Germinal center (tissue), 1 donor: ENCODE measurements at regions not wholly inside any gene's neighbourhood (a gene's known extent, or its start where the extent isn't known, plus 50 kb on each side); places are given as distances from the start of the nearest gene placed in this dataset.

Source experiments
- DNase-seq: peaks from one replicate; pipeline ENCODE4 v3.0.0; 2012; ENCODE audit warnings: mixed read lengths, low spot score

DNA sequence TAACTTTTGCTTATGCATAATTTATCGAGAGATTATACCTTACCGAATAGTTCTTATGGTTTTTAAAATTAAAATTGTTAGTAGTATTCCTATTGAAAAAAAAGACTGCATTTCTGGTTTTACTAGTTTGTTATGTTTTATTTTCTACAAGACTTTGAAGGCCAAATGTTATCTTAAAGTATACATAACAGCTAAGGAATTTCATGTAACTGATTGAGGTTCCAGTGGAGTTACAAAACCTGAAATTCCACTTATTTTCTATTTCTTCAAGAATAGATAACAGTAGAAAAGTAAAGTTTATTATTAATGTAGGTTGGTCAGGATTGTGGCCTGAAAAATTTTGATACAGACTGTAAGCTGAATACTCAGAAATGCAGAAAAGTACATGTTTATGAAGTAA is 1216.0 kb upstream of the PCDH20 start:
- DNase-seq = no peak

DNA sequence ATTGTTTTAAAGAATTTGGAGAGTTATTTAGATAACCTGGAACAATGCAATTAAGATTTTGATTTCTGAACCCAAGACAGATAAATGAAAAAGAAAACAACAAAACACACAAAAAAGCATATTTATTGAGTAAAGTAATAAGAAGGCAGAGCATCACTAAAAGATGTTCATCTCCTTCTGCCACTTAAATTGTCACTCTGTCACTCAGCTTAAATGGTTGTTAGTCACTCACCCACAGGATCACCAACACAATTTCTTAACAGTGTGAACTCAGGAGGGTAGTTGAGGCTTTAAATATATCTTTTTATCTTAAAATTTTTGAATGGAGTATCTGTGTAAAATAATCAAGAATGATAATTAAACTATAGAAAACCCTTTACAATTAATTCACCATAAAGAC is 1215.5 kb upstream of the PCDH20 start:
- no peak for DNase-seq

DNA sequence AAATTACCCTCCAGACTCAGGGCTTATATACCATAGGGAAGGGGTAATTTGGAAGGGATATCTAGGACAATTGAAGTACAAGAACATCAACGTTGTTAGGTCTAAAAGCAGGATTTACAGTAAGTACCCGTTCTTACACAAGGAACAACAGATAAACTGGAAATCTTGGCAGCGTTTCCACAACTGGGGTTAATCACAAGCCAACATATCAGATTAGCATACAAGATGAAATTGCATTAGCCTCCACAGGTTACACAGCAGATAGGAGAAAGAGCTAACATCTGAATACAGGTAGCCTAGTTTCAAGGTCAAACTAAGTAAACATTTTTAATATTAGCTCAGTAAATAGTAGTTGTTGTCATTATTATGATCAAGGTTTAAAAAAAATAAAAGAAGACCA is 1214.0 kb upstream of the PCDH20 start:
- DNase-seq = no peak

DNA sequence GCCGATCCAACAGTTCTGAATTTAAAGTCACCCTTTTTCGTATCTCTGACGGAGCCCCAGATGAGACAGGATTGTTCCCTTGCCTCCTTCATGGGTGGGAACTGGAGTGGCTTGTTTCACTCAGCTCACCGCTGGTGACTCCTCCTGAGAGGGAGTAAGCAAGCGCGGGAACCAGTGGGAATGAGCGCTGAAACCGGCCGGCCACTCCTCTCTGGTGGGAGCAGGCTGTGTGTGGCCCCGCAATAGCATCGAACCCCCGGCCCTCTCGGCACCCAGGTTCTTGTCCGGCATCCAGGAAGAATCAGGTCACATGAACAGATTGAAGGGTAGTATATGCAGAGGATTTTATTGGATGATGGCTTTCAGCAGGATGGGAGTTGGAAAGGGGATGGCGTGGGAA is 1211.6 kb upstream of the PCDH20 start:
- DNase-seq = no peak

- DNase-seq = no peak
These were observed 1211.1 kb upstream of the PCDH20 start for GRCh38 chr13:62626771-62627170.

DNA sequence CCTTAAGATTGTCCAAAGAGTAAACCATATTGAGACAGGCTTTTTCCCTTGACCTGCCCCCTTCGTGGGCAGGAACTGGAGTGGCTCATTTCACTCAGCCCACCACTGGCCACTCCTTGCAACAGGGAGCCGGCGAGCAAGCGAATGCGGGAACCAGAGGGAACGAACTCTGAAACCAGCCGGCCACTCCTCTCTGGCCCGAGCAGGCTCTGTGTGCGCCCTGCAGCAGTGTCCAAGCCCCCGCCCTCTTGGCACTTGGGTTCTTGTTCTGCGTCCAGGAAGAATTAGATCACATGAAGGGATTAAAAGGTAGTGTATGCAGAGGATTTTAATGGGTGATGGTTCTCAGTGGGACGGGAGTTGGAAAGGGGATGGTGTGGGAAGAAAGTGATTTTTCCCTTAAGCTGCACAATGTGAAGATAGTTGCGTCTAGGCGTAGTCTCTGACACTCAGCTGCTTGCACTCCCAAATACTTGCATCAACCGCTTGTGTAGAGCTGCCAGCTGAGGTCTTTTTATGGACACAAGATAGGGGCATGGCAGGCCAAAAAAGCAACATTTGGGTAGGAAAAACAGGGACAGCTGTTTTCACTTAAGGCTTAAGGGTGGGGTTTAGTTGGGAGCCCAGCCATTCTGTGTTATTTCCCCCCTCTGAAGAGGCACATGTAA is 1209.7 kb upstream of the PCDH20 start:
- DNase-seq = no peak

DNA sequence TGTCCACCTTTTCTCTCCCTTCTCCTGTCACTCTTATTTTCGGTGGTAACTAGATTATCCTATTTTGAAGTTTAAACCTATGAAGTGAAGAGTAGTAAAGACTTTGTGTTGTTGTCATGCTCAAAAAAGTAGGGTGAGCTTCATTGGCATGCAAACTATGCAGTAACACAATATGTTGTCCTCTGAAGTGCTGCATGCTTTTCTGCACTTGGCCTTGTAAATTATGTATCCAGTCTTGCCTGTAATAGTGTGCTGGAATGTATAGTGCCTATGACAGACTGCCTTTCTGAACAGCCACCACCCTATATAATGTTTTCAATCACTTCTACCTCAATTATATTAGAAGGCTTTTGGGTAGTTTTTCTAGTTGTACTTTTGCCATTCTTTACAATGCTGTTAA is 1198.2 kb upstream of the PCDH20 start:
- no peak for DNase-seq

GRCh38 chr13:62611343-62611742 is 1195.7 kb upstream of the PCDH20 start:
- DNase-seq = no peak

DNA sequence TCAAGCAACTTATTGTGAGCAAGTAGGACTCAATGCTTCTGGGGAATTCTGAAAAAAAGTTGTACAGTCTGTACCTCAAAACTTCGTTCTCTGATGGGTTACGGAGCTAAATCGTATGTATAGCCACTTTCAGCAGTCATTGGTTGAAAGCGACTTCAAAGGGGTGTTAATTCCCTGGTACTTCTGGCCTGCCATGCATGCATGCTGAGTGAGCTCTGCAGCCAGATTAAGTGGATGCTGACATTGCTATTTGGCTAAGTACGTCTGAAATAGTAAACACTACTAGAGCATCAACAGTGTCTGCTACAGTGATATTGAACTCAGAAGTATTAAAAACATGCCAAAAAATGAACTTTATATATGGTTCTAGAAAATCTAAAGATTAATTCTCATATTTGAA is 1183.1 kb upstream of the PCDH20 start:
- no peak for DNase-seq

DNA sequence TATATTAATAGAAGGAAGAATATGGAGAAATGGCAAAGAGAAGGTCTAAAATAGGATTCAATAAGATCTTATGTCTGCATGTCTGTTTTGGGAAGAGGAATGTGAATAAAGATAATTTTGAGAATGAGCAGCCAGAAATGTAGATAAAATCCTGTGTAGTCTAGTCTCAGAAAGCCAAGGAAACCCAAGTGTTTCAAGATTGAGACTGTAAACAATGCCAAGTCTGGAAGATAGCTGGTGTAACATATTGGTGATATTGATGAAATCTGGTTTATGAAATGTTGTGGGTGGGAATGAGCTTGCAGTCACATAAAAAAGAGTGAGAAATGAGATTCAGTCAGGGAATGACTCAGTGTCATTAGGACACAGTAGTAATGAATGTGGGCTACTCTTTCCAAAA is 1180.3 kb upstream of the PCDH20 start:
- DNase-seq = no peak

GRCh38 chr13:62593804-62594203 is 1178.2 kb upstream of the PCDH20 start:
- DNase-seq = no peak

DNA sequence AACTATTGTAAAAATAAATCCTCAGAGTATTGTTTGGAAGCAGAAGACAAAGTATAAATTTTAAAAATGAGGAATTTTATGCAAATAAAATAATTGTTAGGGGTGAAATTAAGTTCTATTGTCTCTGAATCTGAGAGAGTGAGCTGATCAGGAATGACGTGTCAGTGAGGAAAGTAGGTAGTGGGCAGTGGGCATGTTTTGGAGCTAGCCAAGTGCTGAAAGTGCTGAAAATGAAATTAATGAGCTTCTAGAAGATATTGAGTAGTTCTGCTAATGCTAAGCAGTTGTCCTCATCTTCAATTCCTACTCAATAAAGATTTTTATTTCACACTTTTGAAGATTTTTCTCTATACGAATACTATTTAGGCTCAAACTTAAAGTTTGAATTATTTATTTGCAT is 1167.8 kb upstream of the PCDH20 start:
- no peak for DNase-seq

DNA sequence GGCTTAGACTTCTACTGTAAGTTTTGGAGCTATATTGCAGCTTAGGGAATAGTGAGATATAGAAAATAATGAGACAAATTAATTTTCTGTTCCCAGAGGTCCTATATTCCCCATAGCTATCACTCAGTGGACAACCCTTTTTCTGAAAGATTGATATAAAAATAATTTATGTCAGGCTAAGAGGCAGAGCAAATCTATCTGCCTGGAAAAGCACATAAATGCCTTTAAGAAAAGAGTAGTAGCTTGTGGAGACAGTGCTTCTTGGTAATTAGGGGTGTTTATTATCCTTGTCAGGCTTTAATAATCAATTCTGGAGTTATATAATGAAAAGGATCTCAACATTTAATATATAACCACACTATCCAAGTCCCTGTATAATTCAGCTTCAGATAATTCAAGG is 1162.8 kb upstream of the PCDH20 start:
- DNase-seq = no peak

- no peak for DNase-seq
These were observed 1149.1 kb upstream of the PCDH20 start for GRCh38 chr13:62564770-62565169.

- no peak for DNase-seq
These were observed 1147.6 kb upstream of the PCDH20 start for GRCh38 chr13:62563251-62563650.

DNA sequence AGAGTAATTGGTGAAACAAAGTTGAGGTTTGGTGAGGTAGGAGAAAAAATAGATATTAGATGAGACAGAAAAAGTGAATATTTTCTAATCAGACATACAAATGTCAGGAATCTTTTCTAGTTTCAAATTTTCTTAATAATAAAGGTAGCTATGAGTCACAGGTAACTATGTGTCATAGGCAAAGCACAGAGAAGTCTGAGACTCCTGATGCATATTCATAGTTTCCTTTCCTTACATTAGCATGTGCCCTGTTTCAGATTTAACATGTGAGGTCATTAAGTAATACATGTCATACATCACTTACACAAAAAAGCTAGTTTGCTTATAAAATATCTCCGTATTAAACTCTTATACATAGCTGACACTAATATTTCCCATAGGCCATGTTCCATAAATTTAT is 1141.3 kb upstream of the PCDH20 start:
- no peak for DNase-seq

DNA sequence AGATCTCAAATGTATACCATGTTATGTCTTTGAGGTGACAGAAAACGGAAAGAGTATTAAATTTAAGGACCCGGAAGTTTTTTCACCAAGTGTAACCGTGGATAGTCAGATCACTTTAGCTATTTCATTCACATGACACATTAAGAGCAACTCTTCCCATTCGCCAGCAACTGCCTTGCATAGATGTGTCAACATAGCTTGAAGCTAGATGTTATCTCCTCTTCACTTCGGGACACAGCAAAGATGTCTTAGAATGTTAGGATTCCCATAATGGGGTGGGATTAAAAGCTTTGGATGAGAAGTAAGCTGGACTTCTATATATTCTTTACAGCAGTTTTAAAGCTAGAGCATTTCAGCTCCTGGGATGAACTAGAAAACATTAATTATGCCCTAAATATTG is 1135.9 kb upstream of the PCDH20 start:
- no peak for DNase-seq

DNA sequence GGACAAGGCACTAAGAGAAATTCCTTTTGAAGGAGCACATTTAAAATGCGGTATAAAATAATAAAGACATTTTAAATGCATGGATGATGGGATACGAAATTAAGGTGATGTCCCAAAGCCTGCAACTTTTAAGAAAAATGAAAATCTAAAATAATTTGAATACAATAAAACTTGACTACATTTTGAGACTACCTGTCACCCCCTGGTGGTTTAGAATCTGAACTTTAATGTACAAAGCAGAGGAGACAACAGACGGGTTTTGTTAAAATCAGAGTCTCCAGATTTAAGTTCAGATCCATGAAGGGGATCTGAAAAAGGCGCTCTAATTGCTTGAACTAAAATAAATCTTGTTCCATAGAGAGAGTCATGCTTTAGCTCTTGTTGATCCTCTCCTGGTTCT is 1129.3 kb upstream of the PCDH20 start:
- DNase-seq = no peak

DNA sequence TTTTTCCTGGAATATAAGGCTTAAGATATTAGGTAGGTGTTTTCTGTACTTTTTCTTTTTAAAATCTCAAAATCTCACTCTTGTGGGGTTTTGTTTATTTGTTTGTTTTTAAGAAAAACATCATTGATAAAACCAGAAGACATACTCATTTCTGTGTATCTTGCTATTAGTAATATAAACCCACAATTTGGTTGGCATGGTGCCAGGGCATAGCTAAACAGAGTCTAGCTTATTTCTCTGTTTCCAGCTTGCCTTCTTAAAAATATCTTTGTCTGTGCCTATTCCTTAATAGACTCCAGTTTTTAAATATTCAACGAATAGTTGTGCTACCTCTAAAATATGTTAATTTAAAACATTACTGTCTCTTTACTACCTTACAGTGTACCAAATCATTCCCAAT is 1121.9 kb upstream of the PCDH20 start:
- DNase-seq = no peak

GRCh38 chr13:62525652-62526051 is 1110.0 kb upstream of the PCDH20 start:
- no peak for DNase-seq

DNA sequence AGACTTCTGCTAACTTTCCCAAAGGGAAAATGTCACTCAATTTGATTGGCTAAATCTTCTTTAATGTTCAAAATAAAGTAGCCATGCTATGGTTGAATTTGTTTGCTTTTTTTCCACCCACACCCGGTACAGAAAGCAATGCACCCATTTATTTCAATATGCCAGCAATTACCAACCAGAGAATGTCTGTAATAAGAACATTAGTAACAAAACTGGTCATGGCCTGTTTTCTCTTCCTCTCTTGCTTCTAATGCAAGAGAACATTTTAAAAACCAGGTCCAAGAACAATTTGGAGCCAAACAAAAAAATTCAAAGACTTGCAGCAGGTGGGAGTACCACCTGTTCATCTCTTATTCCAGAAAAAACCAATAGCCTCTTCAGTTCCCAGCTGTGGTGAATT is 1108.8 kb upstream of the PCDH20 start:
- DNase-seq = no peak

- no peak for DNase-seq
These were observed 1108.4 kb upstream of the PCDH20 start for GRCh38 chr13:62524061-62524460.

DNA sequence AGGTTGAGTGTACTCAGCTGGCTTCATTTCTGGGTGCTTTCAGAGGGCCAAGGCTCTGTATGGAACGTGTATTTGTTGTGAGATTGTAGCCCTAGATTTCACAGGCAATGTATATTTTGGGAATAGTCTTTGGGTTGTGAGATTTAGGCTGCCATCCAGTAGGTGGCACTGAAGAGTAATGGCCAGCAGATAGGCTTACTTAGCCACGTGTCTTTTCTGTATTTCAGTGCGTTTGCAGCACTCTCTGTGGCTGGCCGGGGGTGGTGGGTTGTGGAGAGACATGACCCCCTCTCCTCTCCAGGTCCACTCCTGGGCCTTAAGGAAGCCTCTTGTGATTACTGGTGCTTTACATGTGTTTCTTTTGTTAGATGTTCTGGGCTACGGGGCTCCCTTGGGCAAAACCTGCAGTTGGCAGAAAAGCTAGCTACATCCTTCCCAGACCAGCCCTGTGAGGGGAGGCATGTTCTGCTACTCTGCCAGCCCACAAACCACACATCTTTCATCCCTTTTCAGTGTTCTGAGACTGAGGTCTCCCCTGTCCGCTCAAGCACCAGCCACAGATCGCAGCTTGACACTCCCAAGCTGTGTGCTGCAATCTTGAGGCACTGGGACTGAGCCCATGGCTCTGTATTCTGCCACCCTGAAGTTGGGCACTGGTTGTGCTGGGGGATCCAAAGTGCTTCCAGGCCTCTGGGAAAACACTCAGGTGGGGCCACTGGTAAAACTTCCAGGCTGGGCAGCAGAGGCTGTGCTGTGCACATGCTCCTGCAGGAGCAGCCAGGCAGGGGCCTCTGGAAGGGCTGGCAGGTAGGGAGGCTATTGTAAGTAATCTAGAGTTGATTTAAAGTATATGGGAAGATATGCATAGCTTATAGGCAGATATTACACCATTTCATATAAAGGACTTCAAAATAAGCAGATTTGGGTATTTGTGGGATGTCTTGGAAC is 1096.8 kb upstream of the PCDH20 start:
- DNase-seq = no peak
